Transverse colon (tissue), 4 donors: ENCODE measurements at regions not wholly inside any gene's neighbourhood (a gene's known extent, or its start where the extent isn't known, plus 50 kb on each side); places are given as distances from the start of the nearest gene placed in this dataset.

ENCODE experiments used
- DNase-seq: peaks from one replicate; pipeline ENCODE4 v3.0.0-alpha.2; 2019
- H3K27ac ChIP-seq, 4 donors: fragments of 200-600 bp; sonication (generic); 2 replicates each; pipeline ENCODE4 v1.5.1; 2016 to 2018; ENCODE audit warnings: inconsistent platforms in 4 of 4
- H3K27me3 ChIP-seq: fragments of 200-600 bp; sonication (generic); 2 replicates; pipeline ENCODE4 v1.5.1; 2017; ENCODE audit warnings: inconsistent platforms
- H3K36me3 ChIP-seq, 4 donors: fragments of 200-600 bp; sonication (generic); 2 replicates each; pipeline ENCODE4 v1.5.1; 2017 to 2019; ENCODE audit warnings: inconsistent platforms in 4 of 4
- H3K4me1 ChIP-seq, 4 donors: fragments of 200-600 bp; sonication (generic); 2 replicates each; pipeline ENCODE4 v1.5.1; 2017 to 2020; ENCODE audit warnings: inconsistent platforms in 4 of 4
- H3K4me3 ChIP-seq, 4 donors: fragments of 200-600 bp; sonication (generic); 1 replicate in 1 of 4; 2 replicates in 3 of 4; pipeline versions ENCODE4 v1.5.1 to v1.6.1; 2017 to 2019; ENCODE audit warnings: inconsistent platforms in 4 of 4
- H3K9me3 ChIP-seq, 2 donors: fragments of 200-600 bp; sonication (generic); 2 replicates each; pipeline ENCODE4 v1.5.1; 2017 to 2019; ENCODE audit warnings: inconsistent platforms in 2 of 2
- EP300 ChIP-seq: sonication (generic); formaldehyde crosslinking; IDR thresholded peaks from one replicate; pipeline ENCODE4 v1.6.1; 2017; ENCODE audit warnings: antibody characterized with exemption, low read depth
- POLR2A ChIP-seq: fragments of 450-650 bp; IDR thresholded peaks from one replicate; pipeline ENCODE4 v1.6.1; 2016; ENCODE audit warnings: antibody characterized with exemption, mild to moderate bottlenecking, moderate library complexity
- POLR2AphosphoS5 ChIP-seq, 3 donors: sonication (generic); formaldehyde crosslinking; IDR thresholded peaks; one replicate each; pipeline ENCODE4 v1.6.1; 2016; ENCODE audit warnings: antibody characterized with exemption in 3 of 3
- WGBS, 2 donors: methylation state at CpG; one replicate each; pipeline ENCODE4 v1.1.5; 2018; ENCODE audit warnings: low coverage in 1 of 2; 5-methylcytosine and 5-hydroxymethylcytosine counted together
- in situ Hi-C, 4 donors: fragments of 200-750 bp; cut with MboI; loops; one replicate each; pipeline versions ENCODE4 v1.15.0 to v1.15.1; 2017; ENCODE audit warnings: low sequenced_read_pairs in 3 of 4, low pct_ligation_motif_present in 1 of 4, low pct_unique_long_range_greater_than_20kb in 1 of 4
- intact Hi-C: fragments of 100-400 bp; cut with DNase I; formaldehyde crosslinking; loops from one replicate; pipeline ENCODE4 v1.15.1; 2023; ENCODE audit warnings: low total_unique reads
- TF ChIP-seq, protein P1 (sequence below), 5 experiments: fragments of 200-600 bp in 3 of 5; fragments of 450-650 bp in 2 of 5; sonication (generic) in 3 of 5; IDR thresholded peaks; 1 replicate in 2 of 5; 2 replicates in 3 of 5; pipeline ENCODE4 v1.5.1; 2016 to 2017; ENCODE audit warnings: antibody characterized with exemption in 5 of 5, inconsistent platforms in 3 of 5, mild to moderate bottlenecking in 2 of 5, moderate library complexity in 1 of 5

DNA sequence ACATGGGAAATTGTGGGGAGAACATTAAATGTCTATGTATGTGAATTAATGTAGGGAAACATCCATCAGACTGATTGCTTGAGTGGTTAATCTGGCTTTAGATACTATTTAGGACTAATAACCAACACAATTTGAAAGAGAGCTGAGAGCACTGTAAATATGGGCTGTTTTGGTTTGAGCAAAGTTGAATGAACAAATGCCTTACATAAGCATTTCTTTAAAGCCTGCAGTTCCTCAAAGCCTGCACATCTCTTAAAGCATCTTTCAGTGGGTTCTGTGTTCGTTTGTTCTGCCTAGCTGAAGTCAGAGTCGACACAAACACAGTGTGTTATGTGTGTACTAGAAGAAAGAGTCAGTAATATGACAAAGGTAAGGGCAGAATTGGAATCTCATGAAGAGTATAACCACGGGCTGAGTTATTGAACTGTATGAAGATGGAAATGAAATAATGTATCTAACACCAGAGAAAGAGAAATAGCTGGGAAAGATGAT, 350.0 kb downstream of the SIPA1L2 start:
- WGBS, 2 donors, result 70 to 90% methylated on average over 2 to 3 of the region's 3 CpGs
- Histone ChIP-seq H3K4me1 (peaks cover 0 to 2% (median 0%) of the 10 kb centered on the region in 4 donors), H3K4me3 (no peak overlapping the region), H3K9me3 (no peaks in the 10 kb centered on the region), H3K27ac (no peak overlapping the region), H3K36me3 (no peaks in the 10 kb centered on the region), H3K27me3 (no peaks in the 10 kb centered on the region)
- no peak for DNase-seq
- in situ Hi-C loops (no loop called here), intact Hi-C loops (no loop called here)
- TF ChIP-seq EP300 (no peak), POLR2A (no peak), POLR2AphosphoS5 (IDR thresholded peaks at IDR 0.05) (no peak)
- TF ChIP-seq, protein P1, sequence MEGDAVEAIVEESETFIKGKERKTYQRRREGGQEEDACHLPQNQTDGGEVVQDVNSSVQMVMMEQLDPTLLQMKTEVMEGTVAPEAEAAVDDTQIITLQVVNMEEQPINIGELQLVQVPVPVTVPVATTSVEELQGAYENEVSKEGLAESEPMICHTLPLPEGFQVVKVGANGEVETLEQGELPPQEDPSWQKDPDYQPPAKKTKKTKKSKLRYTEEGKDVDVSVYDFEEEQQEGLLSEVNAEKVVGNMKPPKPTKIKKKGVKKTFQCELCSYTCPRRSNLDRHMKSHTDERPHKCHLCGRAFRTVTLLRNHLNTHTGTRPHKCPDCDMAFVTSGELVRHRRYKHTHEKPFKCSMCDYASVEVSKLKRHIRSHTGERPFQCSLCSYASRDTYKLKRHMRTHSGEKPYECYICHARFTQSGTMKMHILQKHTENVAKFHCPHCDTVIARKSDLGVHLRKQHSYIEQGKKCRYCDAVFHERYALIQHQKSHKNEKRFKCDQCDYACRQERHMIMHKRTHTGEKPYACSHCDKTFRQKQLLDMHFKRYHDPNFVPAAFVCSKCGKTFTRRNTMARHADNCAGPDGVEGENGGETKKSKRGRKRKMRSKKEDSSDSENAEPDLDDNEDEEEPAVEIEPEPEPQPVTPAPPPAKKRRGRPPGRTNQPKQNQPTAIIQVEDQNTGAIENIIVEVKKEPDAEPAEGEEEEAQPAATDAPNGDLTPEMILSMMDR (IDR thresholded peaks at IDR 0.05), result no peak

GRCh38 chr1:232278925-232279324, 351.0 kb downstream of the SIPA1L2 start:
- H3K27ac ChIP-seq, result no peak overlapping the region
- in situ Hi-C loops, result no loop called here
- no peaks in the 10 kb centered on the region for H3K9me3 ChIP-seq
- H3K4me1 ChIP-seq, result peaks cover 0 to 3% (median 0%) of the 10 kb centered on the region in 4 donors
- no peaks in the 10 kb centered on the region for H3K36me3 ChIP-seq
- H3K27me3 ChIP-seq, result no peaks in the 10 kb centered on the region
- DNase-seq, result no peak
- intact Hi-C loops, result no loop called here
- no peak overlapping the region for H3K4me3 ChIP-seq
- WGBS, 2 donors, result 90% methylated on average over 1 of the region's 1 CpG; no CpG with 5 or more reads in 1 of the 2 donors
- TF ChIP-seq POLR2AphosphoS5 (IDR thresholded peaks at IDR 0.05) (no peak), POLR2A (no peak), EP300 (no peak)
- TF ChIP-seq, protein P1 (IDR thresholded peaks at IDR 0.05), result no peak

- H3K4me3 ChIP-seq, result no peak overlapping the region
- no peaks in the 10 kb centered on the region for H3K36me3 ChIP-seq
- no peak for DNase-seq
- no peaks in the 10 kb centered on the region for H3K27me3 ChIP-seq
- no peak overlapping the region for H3K27ac ChIP-seq
- H3K4me1 ChIP-seq, result peaks cover 0 to 7% (median 0%) of the 10 kb centered on the region in 4 donors
- intact Hi-C loops (no loop called here), in situ Hi-C loops (no loop called here)
- TF ChIP-seq, protein P1 (IDR thresholded peaks at IDR 0.05), result no peak
- TF ChIP-seq EP300, result no peak
- no peak for TF ChIP-seq POLR2A
- TF ChIP-seq POLR2AphosphoS5 (IDR thresholded peaks at IDR 0.05), result no peak
- no peaks in the 10 kb centered on the region for H3K9me3 ChIP-seq
- 89 to 100% methylated on average over 1 of the region's 1 CpG for WGBS, 2 donors
These were observed 353.3 kb downstream of the SIPA1L2 start for GRCh38 chr1:232276651-232277050.

DNA sequence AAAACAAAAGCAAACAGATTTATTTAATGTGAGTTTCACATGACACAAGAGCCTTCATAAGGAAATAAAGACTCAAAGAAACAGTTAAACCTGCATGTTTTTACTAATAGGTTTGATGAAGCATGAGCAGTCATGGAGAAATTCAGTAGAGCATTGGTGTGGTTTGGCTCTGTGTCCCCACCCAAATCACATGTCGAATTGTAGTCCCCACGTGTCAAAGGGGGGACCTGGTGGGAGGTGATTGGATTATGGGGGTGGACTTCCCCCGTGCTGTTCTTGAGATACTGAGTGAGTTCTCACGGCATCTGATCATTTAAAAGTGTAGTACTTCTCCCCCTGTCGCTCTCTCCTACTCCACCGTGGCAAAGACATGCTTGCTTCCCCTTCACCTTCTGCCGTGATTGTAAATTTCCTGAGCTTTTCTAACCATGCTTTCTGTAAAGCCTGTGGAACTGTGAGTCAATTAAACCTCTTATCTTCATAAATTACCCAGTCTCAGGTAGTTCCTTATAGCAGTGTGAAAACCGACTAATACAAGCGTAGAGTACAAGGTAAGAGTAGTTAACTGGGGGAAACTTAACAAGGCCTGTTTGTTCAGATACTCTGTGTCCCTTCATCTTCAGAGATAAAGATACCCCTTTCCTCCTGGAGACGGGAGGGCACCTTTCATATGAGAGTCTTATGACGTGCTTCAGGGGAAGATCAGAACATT, 354.8 kb downstream of the SIPA1L2 start:
- H3K9me3 ChIP-seq, result no peaks in the 10 kb centered on the region
- no peak overlapping the region for H3K4me3 ChIP-seq
- intact Hi-C loops, result no loop called here
- H3K4me1 ChIP-seq, result peaks cover 0 to 7% (median 0%) of the 10 kb centered on the region in 4 donors
- no peaks in the 10 kb centered on the region for H3K27me3 ChIP-seq
- no peak overlapping the region for H3K27ac ChIP-seq
- in situ Hi-C loops, result no loop called here
- TF ChIP-seq, protein P1 (IDR thresholded peaks at IDR 0.05), result no peak
- TF ChIP-seq EP300 (no peak), POLR2AphosphoS5 (IDR thresholded peaks at IDR 0.05) (no peak), POLR2A (no peak)
- no peak for DNase-seq
- no peaks in the 10 kb centered on the region for H3K36me3 ChIP-seq
- WGBS, 2 donors, result 50 to 51% methylated on average over 9 to 11 of the region's 11 CpGs
